ENCODE measurements at regions not wholly inside any gene's neighbourhood (a gene's known extent, or its start where the extent isn't known, plus 50 kb on each side); places are given as distances from the start of the nearest gene placed in this dataset.
"Not testable (repeated sequence)": the region's sequence is repeated elsewhere in the genome, so short reads cannot be mapped to it uniquely, and the experiment has no call there.

DNA sequence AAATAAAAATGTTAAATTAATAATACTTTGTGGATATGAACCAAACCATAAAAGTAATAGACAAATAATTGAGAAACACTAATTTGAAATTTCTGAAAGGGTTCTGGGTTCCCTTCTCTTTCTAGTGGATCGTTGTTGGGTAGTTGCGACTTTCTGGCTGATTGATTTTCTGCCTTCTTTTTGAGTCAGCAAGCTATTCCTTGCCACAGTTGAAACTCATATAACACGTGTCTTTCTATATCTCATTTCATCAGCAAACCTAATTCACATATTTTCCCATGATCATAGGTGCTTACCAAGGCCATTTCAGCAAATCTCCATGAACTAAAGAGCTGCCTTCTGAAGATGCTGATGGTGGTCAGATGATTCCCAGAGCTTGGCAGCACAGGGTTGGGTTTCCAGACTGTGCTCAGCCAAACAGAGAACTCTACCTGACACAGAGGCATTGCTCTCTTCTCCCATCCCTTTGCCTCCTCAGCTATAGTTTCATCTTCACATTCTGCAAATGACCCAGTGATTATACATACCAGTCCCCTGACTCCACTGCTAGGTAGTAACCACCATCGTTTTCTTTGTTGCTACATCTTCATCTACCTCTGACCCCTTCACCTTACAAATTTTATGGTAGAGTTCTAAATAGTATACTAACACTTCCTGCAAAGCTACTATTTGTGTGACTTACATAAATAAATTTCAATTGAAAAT is 383.9 kb upstream of the DPH6 start:
- no peak for DNase-seq (ENCODE audit: low spot score)

DNA sequence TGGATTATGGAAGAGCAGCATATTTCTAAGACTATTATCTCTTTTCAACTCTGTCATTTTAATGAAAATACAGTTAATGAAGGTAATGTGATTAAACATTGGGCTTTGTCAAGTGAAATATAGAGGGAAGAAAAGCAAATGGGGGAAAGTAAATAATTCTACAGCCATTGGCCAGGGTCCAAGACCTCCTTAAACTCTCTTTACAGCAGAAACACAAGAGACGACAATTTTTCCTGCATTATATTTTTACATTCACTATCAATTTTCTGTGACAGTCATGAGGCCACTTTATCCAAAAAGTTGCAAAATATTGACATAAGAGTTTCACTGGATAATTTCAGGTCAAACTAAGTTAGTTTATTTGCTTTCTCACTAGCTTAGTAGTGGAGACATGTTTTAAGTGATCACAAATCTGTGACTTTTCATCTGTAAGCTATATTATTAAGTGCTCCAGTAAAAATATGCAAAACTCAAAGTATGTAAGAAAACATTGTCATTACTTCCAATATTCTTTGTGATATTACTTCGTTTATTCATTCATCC is 385.9 kb upstream of the DPH6 start:
- DNase-seq (ENCODE audit: low spot score), result no peak

DNA sequence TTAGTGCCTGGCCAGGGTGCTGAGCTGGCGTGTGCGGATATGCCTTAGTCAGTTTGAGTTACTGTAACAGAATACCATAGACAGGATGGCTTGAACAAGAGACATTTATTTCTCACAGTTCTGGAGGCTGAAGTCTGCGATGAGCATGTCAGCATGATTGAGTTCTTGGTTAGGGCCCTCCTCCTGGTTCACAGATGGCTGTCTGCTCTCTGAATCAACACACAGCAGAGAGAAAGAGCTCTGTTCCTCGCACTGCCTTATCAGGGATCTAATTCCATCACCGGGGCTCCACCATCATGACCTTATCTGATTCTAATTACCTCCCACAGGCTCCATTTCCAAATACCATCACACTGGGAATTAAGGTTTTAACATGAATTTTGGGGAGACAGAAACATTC is 386.6 kb upstream of the DPH6 start:
- DNase-seq (ENCODE audit: low spot score), result no peak

DNA sequence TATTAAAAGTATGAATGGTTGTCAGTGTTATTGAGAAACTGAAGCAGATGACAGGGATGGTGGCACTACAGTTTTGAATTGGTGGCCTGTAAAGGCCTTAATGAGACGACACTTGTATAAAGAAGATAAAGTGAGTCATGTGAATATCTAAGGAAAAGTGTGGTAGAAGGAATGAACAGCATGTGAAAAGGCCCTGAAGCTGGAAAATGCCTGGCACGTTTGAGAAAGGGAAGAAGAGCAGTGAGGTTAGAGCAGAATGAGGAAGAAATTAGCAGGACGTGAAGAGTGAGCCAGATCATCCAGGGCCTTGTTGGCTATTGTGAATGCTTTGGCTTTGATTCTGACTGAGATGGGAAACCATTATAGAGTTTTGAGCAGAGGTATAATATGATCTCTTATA is 387.6 kb upstream of the DPH6 start:
- no peak for DNase-seq (ENCODE audit: low spot score)

DNA sequence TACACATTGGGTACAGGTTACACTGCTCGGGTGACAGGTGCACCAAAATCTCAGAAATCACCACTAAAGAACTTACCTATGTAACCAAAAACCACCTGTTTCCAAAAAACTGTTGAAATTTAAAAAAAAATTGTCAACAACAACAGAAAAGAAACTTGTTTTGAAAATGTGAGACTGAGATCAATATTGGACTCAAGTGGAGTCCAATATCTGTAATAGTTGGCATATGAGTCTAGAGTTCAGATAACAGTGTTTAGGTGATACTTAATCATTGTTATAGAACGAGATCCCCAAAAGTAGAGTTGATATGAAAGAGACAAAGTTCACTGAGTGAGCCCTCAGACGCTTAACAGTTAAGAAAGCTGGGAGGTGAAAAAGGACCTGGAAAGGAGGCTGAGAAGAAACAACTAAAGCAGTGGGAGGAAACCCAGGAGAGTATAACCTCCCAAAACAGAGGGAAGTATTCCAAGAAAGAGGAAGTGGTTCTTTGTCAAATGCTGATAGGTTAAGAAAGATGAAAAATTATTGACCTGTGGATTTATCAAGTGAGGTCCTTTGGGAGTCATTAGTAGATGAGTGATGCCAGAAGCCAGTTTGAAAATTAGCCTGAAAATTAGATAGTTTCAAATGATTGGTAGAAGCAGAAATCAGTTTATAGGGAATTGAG is 388.6 kb upstream of the DPH6 start:
- DNase-seq (ENCODE audit: low spot score), result no peak

DNA sequence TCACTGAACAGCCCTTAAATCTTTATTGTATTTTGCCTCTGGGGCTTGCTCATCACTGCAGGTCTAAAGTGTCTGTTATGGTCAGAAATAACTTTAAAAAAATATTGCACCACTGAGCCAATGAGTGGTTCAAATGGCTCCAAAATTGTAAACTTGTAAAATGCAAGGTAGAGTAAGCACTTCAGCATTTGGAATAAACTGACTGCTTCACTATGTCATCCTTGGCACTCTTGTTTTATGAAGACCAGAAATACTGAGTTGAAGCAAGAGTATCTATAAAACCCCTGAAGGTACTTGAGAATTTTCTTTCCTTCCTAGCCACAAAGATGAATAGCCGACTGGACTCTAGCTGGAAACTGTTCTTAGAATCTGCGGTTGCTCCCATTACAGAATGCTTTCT is 390.3 kb upstream of the DPH6 start:
- DNase-seq (ENCODE audit: low spot score), result no peak

DNA sequence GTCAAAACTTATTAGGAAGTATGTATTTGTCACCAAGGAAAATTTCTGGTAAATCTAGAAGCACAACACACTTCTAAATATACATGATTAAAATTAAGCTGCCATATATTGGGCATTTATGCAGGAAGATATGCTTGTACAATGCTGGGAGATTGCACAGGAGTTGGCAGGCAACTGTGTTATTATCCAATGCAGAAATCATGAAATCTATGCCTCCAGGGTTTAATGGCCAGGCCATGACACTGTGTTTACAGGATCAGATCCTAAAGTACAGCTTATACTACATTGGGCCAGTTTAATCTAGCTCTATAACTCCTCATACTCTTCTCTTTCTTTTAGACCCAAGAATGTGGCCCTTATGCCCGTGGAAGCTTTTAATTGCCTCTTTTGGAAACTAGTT is 391.4 kb upstream of the DPH6 start:
- no peak for DNase-seq (ENCODE audit: low spot score)

DNA sequence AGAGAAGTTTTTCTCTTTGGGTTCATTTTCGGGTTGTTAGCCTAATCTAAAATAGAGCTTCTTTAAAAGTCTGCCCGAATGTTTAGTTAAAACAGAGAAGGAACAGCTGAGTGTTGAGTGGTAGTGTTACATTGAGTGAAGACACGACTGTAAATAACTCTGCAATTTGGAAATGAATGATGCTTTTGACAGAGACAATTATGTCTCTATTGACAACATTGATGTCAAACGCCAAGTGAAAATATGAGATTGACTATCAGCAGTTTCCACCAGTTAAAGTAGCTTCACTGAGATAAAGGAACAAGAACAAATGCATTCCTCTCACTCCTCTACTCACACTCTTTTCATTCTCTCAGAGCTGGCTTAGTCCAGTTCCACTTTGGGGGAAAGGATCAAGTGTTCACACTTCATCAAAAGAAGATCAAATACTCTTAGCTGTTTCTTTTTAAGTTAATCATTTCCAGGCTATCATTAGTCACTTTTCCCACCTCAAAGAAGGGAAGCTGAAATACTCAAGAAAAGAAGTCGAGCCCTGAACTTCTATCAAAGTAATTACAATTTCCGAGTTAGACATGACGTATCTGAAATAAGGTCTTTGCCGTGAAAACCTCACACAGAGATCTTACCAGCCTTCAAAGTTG is 399.1 kb upstream of the DPH6 start:
- DNase-seq (ENCODE audit: low spot score), result no peak

DNA sequence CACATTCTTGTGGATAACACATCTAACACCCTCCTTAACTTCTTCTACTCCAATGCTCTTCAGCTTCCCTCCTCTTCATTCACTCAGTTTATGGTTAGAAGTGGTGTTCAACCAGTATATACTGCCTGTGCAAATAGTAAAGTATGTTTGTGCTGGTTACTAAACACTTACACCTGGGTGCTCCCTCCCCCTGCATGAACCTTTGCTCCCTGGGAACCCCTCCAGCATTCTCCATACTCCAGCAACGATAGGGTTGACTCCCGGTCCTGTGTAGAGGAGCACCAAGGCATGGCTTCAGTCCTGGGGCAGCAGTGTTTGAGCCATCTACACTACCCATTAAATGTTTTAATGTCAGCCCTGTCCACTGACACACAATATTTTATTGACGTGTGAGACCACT is 407.5 kb upstream of the DPH6 start:
- no peak for DNase-seq (ENCODE audit: low spot score)

DNA sequence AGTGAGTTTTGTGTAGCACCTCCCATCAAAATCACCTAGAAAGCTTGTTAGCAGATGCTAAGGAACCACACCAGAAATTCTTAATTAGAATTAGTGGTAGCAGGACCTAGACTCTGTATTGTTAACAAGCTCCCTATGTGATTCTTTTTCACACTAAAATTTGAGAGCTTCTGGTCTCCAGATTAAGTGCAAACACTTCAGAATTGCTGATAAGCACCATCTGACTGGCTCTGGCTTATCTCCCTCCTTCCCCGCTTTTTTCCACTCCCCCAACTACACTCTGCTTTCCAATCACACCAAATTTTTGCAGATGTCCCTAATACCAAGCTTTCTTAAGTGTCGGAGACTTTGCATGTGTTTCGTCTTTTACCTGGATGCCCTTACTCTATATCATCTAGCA is 410.1 kb upstream of the DPH6 start:
- DNase-seq (ENCODE audit: low spot score), result no peak

DNA sequence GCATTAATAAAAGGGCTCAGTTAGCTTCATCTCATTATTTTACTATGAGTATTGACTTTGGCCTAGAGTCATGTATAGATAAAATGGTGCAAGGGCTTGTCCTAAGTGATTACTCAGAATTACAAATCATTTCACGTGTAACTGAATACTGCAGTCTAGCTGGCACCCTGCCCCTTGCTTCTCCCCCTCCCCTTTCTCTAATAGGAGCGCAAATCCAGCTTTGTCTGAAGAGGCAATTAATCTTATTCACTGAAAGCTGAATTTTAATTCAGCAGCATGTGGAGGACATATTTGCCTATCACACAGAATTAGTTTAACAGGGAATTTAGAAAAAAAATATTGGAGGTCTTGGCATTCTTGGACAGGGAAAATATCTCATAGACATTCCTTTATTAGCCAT is 412.1 kb upstream of the DPH6 start:
- no peak for DNase-seq (ENCODE audit: low spot score)

DNA sequence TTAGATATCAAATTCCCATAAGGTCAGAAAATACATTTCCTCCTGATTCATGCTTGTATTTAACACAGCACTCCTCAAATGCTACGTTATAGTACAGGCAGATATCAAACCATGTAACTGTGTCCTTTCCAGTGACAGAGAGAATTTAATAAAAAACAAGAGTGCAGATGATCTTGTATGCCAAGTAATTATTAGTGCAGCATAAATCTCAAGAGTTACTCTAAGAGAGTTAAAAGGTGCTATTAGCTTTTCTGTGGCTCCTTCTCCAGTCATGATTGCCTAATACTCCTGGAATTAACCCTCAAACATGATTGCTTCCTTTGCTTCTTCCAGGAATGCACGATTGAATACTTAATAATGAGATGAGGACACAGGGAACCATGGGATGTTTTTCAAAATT is 413.0 kb upstream of the DPH6 start:
- DNase-seq (ENCODE audit: low spot score), result no peak

DNA sequence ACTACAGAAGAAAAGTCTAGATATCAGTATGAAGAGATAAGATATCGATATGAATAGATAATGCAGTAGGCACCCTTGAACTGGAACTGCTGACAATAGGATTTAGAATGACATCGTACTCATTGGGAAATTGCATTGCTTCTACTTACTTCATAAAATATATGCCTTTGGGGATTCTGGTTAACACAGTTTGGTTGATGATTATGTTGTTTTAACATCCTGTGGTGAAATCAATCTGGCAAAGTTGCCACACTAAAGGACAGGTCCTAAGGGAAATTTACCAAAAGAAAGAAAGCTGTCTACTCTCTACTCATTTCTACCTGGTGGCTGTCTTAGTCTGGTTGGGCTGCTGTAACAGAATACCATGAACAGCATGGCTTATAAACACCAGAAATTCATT is 417.4 kb upstream of the DPH6 start:
- DNase-seq (ENCODE audit: low spot score), result no peak

DNA sequence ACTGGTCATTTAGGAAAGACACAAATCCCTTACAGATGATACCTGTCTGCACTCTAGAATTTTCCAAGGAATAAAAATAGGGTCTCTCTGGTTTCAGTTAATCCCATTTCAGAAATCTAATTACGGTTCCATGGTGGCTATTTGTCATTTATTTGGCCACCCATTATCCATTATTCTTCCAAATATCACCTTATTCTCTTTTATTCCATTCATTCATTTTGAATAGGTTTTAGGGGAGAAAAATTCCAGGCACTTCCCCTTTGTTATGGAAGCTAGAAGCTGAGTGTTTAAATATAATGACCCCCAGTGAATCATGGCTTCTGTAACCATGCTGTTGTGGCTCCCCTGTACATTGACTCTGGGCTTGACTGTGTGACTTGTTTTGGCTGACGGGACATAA is 420.8 kb upstream of the DPH6 start:
- DNase-seq (ENCODE audit: low spot score), result no peak

DNA sequence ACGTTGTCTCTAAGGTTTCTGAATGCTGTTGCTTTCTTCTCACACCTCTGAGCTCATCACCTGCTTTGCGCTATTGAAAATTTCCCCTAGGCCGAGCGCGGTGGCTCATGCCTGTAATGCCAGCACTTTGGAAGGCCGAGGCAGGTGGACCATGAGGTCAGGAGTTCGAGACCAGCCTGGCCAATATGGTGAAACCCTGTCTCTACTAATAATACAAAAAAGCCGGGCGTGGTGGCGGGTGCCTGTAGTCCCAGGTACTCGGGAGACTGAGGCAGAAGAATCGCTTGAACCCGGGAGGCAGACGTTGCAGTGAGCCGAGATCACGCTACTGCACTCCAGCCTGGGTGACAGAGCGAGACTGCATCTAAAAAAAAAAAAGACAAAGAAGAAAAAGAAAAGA is 422.0 kb upstream of the DPH6 start:
- DNase-seq (ENCODE audit: low spot score), result not testable (repeated sequence)

DNA sequence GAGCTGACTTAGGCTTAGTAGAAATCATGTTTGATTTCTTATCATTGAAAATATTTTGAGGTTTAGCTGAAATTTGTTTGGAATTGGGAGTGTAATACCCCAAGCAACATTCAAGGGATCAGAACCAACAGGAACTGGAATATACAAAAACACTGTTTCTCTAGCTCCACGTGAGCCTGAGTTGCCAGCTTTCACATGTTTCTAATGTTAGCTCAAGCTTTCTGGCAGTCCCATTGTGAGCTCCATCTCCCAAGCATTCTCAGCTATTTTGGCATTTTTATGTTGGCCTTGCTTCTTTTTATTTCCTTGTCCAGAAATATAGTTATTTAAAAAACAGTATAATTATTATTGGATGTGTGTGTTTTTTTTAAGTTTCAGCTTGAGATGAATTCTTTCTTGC is 427.1 kb upstream of the DPH6 start:
- DNase-seq (ENCODE audit: low spot score), result no peak

DNA sequence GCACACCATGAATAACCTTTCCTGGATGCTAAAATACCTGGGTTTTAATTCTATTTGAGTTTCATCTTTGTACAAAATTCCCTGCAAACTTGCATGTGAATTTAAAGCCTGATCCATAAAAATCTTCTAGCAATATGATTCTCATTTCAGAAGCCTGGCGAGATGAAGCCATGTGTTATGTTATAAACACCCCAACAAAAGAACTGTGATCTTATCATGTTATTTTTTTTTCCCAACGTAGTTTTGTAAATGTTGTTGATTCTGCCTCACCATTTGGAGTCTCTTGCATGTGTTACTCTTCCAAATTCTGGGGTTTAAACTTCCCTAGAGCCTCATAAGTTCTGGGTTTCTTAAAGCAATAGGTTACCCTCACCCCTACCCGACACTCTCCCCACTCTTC is 428.1 kb upstream of the DPH6 start:
- no peak for DNase-seq (ENCODE audit: low spot score)

DNA sequence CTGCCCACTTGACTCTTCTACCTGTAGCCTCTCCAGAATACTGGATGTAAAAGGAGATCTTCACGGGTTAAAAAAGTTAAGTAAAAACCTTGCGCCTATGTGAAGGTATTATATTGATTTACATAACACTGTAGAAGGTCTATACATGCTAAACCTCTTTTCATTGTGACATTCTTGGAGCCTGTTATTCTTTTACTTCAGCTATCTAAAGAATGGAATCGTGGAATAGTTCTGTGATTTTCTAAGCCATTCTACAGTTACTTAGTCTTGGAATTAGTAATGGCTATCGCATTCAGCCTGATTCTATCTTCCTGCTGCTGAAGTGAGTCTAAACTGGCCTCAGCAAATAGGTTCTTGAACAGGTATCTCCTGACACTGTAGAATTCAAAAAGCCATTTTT is 430.0 kb upstream of the DPH6 start:
- no peak for DNase-seq (ENCODE audit: low spot score)

DNA sequence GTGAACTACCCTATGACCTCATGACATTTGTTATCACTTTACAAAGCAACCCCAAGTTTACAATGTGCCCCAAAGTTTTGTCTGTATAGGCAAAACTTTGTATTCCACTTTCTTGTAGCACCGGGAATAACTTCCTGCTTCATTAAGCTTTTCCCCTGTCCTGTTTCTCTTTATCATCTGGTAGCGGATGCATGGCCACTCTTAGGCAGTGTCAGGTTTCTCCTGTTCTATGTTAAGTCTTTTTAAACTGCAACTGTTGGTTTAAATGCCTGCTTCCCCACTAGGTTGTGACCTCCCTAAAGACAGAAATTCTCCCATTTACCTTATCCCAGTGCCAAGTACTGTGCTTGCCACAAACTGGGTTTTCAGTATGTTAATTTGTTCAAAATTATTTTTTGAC is 433.6 kb upstream of the DPH6 start:
- DNase-seq (ENCODE audit: low spot score), result no peak

DNA sequence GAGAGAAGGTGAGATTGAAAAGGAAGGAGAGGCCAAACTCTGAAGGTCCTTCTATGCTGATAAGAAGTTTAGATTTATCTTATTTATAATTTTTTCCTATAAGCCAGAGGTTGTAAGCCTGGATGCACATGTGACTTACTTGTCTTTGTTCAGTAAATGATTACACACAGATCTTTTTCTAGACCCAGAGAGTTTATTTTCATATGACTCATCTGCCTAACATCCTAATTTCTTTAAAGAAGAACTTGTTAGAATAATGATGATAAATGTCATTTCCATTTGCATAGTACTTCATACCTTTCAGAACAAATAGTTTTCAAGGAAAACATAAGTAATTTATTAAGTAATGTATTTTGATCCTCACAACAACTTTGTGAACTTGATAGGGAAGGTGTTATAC is 434.8 kb upstream of the DPH6 start:
- DNase-seq (ENCODE audit: low spot score), result no peak

DNA sequence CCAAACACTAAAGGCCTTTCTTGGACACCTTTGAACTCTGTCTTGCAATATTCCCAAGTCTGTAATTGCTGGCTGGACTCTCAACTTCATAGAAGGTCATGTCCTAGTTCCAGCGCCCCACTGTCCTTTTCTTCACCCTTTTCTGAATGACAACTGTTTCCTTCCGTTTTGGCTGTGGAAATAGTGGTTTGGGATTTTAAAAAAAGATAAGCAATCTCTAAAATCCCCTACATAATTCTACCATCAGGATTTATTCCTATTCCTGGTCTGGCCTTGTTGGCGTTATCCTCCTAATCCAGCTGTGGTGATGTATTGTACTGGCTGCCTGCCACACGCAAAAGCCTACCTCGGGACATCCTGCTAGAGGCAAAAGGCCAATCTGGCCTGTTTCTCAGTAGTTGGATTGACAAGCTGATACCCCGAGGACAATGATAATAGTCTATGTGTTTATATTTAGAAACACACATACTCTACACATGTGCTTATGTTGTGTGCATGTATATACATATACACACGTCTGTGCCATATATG is 440.3 kb upstream of the DPH6 start:
- DNase-seq (ENCODE audit: low spot score), result no peak

DNA sequence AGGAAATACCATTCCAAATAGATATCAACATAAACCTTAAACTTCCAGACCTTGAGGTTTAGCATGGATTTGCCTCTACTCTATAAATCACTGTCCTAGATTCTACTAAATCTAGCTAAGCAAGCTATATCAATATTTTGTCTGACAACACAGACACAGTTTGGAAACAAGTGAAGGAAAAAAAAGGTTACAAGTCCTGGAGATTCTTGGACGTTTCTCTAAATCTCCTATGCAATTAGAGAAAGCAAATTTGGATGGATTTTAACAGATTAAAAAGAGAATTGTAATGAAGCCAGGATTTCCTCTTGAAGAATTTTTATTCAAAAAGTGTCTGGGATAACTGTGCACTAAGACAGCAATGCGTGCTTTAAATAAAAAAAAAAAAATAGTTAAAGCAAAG is 441.1 kb upstream of the DPH6 start:
- no peak for DNase-seq (ENCODE audit: low spot score)

DNA sequence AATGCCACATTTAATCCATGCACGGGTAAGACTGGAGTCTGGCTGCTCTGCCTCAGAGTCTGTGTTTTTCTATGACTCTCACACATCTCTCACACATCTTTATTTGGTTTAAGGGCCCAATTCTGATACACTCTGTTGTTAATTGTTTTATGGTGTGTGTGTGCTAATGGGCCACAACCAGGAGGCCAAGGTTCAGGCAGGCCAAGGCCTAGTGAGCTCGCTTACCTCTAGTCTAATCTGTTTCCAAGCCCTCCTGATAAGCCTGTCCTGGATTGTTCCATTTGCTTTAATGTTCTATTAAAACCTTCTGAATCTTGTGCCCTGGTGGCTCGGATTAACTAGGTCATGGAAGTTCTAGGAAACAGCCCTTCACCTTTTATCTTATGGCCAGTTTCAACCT is 445.4 kb upstream of the DPH6 start:
- DNase-seq (ENCODE audit: low spot score), result no peak
